ENCODE measurements at regions not wholly inside any gene's neighbourhood (a gene's known extent, or its start where the extent isn't known, plus 50 kb on each side); places are given as distances from the start of the nearest gene placed in this dataset.
"Not testable (repeated sequence)": the region's sequence is repeated elsewhere in the genome, so short reads cannot be mapped to it uniquely, and the experiment has no call there.

GRCh38 chr10:29784175-29784773, 149.5 kb upstream of the SVIL start:
- no peak for DNase-seq

DNA sequence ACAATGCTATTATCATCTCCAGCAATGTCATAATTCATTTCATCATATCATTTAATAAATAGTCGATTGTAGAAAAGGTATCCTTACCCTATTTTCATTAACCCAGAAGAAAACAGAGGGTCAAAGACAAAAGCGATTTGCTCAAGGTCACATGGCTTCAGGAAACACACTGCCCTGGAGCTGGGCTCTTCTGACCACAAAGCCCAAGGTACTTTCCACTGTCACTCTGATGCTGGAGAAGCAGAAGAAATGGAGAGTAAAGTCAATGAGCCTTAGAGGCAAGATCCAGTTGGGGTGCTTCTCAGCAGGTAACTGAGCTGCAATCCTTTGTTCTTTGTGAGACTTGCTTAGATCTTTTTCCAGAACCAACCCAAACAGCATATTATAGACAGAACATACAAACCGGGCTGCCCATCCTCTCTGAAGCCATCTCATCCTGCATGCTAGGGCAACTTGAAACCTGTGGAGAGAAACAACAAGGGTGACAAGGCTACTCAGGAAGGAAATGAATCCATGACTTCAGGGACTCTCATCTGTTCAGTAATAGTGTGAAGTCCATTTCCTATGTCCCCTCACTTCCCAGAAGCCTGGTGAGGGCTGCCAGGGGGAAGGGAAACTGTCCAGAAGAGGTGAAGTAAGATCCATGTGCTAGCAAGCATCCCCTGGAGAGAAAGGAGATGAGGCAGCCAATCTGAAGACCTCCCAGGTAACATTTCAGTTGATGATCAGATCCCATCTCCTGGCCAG, 148.6 kb upstream of the SVIL start:
- no peak for DNase-seq

- no peak for DNase-seq
Measured at GRCh38 chr10:29780639-29781038, 145.9 kb upstream of the SVIL start.

- no peak for DNase-seq
Measured at GRCh38 chr10:29780096-29780495, 145.3 kb upstream of the SVIL start.

DNA sequence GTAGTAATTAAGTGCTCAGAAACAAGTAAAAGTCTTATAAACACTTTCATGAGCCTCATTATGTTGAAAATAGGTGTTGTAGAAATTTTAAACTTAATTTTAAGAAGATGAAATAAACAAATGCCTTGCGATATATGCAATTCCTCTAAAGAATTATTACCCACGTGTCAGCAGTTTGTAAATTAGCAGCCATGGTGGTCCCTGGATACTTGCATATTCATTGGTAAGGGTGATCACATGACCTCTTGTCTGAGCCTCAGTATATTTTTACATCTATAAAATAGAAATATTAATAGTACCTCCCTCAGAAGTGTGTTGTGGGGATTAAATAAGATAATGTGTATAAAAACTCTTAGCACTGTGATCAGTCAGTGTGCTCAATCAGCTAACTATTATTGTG, 141.5 kb upstream of the SVIL start:
- DNase-seq, result no peak

DNA sequence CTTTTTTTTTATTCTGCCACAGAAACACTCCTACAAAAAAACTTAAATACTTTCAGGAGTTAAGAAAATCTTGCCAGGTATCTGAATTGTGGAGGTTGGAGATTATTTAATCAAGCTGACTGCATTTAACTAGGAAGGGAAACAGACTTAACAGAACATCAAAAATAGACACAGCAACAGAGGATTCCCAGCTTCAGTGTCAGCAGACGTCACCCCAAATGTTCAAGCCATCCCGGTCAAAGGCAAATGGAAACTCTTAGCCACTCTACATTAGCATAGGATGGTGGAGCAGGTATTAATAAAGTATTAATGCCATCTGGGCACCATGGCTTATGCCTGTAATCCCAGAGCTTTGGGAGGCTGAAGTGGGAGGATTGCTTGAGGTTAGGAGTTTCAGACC, 139.7 kb upstream of the SVIL start:
- DNase-seq, result no peak

- DNase-seq, result no peak
Measured at GRCh38 chr10:29773675-29774091, 138.9 kb upstream of the SVIL start.

DNA sequence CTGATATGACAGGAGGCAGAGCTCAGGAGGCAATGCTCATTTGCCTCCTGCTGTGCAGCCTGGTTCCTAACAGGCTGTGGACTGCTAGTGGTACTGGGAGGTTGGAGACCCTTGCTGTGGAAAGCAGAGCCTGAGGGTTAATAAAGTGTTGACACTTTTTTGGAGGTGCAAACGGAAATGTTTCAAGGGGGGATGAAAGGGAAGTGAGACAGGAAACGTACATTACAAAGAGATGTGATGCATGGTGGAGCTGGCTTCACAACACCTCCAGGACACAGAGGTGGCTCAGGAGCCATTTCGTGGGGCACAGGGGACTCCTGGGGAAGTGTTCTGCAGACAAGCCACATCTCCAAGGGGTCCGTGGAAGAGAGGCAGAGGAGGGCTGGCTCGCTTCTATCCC, 137.6 kb upstream of the SVIL start:
- DNase-seq, result no peak

DNA sequence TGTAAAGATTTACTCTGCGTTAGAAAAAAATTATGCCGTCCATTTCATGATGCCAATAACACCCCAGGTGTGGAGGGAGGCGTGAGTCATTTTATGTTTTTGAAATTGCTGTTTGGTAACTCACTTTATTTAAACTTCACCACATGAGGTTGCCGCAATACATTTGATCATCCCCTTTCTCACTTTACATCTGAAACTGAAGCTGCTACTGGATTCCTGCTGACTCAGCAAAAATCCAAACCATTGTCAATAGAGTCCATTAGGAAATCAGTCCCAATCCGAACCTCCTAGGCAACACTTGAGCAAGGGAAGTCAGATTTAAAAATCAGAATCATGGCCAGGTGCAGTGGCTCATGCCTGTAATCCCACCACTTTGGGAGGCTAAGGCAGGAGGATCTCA, 136.6 kb upstream of the SVIL start:
- no peak for DNase-seq

DNA sequence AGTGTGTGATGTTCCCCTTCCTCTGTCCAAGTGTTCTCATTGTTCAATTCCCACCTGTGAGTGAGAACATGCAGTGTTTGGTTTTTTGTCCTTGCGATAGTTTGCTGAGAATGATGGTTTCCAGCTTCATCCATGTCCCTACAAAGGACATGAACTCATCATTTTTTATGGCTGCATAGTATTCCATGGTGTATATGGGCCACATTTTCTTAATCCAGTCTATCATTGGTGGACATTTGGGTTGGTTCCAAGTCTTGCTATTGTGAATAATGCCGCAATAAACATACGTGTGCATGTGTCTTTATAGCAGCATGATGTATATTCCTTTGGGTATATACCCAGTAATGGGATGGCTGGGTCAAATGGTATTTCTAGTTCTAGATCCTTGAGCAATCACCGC, 134.5 kb upstream of the SVIL start:
- not testable (repeated sequence) for DNase-seq

DNA sequence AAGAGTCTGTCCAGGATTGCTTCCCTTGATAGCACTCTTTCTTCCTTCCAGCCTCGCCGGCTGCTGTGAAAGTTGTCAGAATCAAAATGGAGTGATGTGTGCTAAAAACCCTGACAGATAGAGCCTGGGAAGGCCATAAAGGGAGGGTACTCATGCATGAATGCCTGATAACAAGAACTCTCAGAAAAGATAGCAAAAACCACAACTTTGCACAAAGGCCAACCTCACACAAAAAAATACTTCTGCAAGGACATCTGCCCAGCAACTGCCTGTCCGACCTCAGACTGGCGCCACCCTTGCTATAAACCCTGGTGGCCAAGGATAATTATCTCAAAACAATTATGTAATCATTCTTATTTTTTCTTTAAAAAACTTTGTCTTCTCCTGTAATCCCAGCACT, 133.2 kb upstream of the SVIL start:
- no peak for DNase-seq

GRCh38 chr10:29766753-29767152, 132.0 kb upstream of the SVIL start:
- no peak for DNase-seq

DNA sequence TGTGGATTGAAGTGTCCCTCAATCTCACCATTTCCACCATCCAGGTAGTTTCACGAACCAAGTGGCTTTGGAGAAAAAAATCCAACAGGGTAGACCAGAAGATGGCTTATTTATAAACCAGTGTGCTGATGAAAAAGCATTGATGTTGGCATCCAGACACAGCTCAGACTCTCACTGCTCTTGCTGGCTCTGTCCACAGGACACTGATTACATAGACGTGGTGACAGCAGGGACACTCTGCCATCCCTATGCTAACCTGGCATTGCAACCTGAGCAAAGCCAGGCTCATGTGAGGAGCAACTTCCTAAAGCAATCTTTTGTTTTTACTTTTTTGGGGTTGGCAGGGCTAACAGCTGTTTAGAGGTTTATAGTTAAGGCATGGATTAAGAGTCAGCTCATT, 130.6 kb upstream of the SVIL start:
- DNase-seq, result no peak

- DNase-seq, result no peak
Measured at GRCh38 chr10:29763396-29763795, 128.6 kb upstream of the SVIL start.

GRCh38 chr10:29761916-29762315, 127.1 kb upstream of the SVIL start:
- no peak for DNase-seq

DNA sequence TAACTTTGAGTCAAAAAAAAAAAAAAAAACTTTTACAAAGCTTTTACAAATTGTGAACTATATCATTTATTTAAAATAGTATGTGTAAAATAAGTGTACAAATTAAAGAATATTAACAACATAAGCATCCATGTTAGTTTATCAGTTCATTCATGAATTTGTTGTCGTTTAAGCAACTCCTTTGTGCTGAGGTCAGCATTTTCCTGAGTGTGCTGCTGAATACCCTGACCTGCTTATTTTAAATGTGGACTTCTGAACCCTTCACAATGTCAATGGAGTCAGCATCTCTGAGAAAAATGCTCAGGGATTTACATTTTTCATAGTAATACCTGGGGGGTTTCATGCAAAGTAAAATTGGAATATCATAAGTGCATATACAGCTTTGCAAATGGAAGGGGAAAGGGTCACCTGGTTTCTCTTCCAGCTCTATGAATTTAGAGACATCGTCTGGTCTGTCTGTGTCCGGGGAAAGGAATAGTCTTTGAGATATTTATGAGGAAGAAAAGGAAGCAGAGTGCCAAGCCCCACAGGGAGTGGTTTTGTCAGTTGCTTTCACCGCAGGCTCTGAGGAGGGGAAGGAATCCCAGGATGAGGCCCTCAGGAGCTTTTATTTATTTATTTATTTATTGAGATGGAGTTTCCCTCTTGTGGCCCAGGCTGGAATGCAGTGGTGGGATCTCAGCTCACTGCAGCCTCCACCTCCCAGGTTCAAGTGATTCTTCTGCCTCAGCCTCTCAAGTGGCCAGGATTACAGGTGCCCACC, 125.5 kb upstream of the SVIL start:
- no peak for DNase-seq

- DNase-seq, result no peak
Measured at GRCh38 chr10:29757551-29758297, 123.0 kb upstream of the SVIL start.

DNA sequence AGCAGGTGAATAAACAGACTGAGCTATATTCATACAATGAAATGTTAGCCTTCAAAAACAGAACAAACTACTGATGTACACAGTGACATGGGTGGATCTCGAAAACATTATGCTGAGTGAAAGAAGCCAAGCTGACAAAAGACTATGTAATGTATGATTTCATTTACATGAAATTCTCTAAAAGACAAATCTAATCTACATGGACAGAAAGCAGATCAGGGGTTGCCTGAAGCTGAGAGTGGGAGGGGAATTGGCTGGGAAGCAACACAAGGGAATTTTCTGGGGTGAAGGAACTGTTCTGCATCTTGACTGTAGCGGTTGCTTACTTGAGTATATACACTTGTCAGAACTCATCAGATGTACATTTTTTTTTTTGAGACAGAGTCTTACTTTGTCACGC, 121.7 kb upstream of the SVIL start:
- no peak for DNase-seq

- DNase-seq, result no peak
Measured at GRCh38 chr10:29753283-29753682, 118.5 kb upstream of the SVIL start.

GRCh38 chr10:29751684-29752083, 116.9 kb upstream of the SVIL start:
- DNase-seq, result no peak

DNA sequence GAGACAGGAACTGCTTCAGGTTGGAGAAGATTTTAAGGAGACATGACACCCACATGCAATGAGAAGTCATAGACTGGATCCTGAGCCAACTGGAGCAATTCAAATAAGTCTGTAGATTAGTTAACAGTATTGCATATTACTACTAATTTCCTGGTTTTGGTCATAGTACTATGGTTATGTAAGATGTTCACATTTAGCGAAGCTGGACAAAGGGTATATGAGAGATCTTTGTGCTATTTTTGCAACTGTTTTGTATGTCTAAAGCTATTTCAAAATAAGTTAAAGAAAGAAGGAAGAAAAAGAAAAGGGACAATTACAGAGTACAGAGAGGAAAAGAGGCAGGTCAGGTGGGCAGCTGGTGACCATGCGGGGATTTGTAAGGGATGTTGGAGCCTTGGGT, 116.5 kb upstream of the SVIL start:
- DNase-seq, result no peak

DNA sequence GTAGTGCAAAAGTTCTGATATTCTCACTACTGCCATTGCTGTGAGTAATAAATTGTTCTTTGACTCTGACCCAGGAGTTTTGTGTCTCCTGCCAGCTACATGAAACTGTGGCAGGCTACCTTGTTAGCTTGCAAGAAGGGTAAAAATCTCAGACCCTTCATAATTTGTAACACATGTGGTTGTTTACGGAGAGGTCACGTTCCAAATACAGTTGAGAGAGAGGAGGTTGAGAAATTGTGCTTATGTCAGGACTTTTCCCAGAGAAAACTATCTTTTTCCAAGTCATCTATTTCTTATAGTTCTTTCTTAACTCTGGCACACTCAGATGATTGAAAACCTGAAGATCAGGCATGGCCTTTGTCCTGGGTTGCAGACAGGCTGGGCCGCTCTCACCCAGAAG, 114.4 kb upstream of the SVIL start:
- no peak for DNase-seq

GRCh38 chr10:29748109-29748650, 113.4 kb upstream of the SVIL start:
- DNase-seq, result no peak
